Nephron progenitor cell (in vitro differentiated cells): ENCODE measurements at regions not wholly inside any gene's neighbourhood (a gene's known extent, or its start where the extent isn't known, plus 50 kb on each side); places are given as distances from the start of the nearest gene placed in this dataset.
"Not testable (repeated sequence)": the region's sequence is repeated elsewhere in the genome, so short reads cannot be mapped to it uniquely, and the experiment has no call there.

ENCODE experiments used
- DNase-seq: peaks from one replicate; pipeline ENCODE4 v3.0.0; 2021
- H3K27ac Mint-ChIP-seq: 2 replicates; pipeline ENCODE4 v1.8.0; 2021; ENCODE audit warnings: mild to moderate bottlenecking, moderate library complexity, mixed read lengths
- H3K27me3 Mint-ChIP-seq: 2 replicates; pipeline ENCODE4 v1.8.0; 2021; ENCODE audit warnings: mild to moderate bottlenecking, low read depth, mixed read lengths; ENCODE audit not compliant: poor library complexity
- H3K36me3 Mint-ChIP-seq: 2 replicates; pipeline ENCODE4 v1.8.0; 2021; ENCODE audit warnings: low read depth, mixed read lengths
- H3K4me1 Mint-ChIP-seq: 2 replicates; pipeline ENCODE4 v1.8.0; 2021; ENCODE audit warnings: mixed read lengths
- H3K4me3 Mint-ChIP-seq: 2 replicates; pipeline ENCODE4 v1.8.0; 2021; ENCODE audit warnings: mild to moderate bottlenecking, moderate library complexity, mixed read lengths
- H3K9me3 Mint-ChIP-seq: 2 replicates; pipeline ENCODE4 v1.8.0; 2021; ENCODE audit warnings: mild to moderate bottlenecking, moderate library complexity, mixed read lengths
- CTCF ChIP-seq: fragments of 200-600 bp; sonication (generic); IDR thresholded peaks from 2 replicates; pipeline ENCODE4 v1.5.0; 2021; ENCODE audit warnings: antibody characterized with exemption

- no peak for DNase-seq
- TF ChIP-seq CTCF: no peak
- H3K9me3 Mint-ChIP-seq: no peaks in the 10 kb centered on the region
- H3K36me3 Mint-ChIP-seq: no peaks in the 10 kb centered on the region
- H3K4me3 Mint-ChIP-seq: no peak overlapping the region
- H3K27me3 Mint-ChIP-seq: peaks cover 10% of the 10 kb centered on the region
- no peaks in the 10 kb centered on the region for H3K4me1 Mint-ChIP-seq
- no peak overlapping the region for H3K27ac Mint-ChIP-seq
Observed at GRCh38 chr7:122248472-122248871, 56.1 kb downstream of the FEZF1 start.

GRCh38 chr7:122238729-122239128, 65.8 kb downstream of the FEZF1 start:
- not testable (repeated sequence) for H3K4me1 Mint-ChIP-seq, H3K36me3 Mint-ChIP-seq, H3K4me3 Mint-ChIP-seq, DNase-seq, H3K9me3 Mint-ChIP-seq, H3K27me3 Mint-ChIP-seq, H3K27ac Mint-ChIP-seq

- H3K36me3 Mint-ChIP-seq, DNase-seq, H3K4me3 Mint-ChIP-seq, H3K27ac Mint-ChIP-seq, H3K9me3 Mint-ChIP-seq, H3K4me1 Mint-ChIP-seq, H3K27me3 Mint-ChIP-seq: not testable (repeated sequence)
Observed at GRCh38 chr7:122238297-122238696, 66.3 kb downstream of the FEZF1 start.

- Mint-ChIP-seq H3K36me3 (no peaks in the 10 kb centered on the region), H3K4me1 (no peaks in the 10 kb centered on the region), H3K27ac (no peak overlapping the region), H3K9me3 (no peaks in the 10 kb centered on the region), H3K4me3 (no peak overlapping the region), H3K27me3 (no peaks in the 10 kb centered on the region)
- DNase-seq: no peak
- TF ChIP-seq CTCF: no peak
Observed at GRCh38 chr7:122225874-122226273, 78.7 kb downstream of the FEZF1 start.

- H3K4me3 Mint-ChIP-seq: no peak overlapping the region
- no peak for DNase-seq
- H3K36me3 Mint-ChIP-seq: no peaks in the 10 kb centered on the region
- TF ChIP-seq CTCF: peak; percentile 72
- H3K4me1 Mint-ChIP-seq: no peaks in the 10 kb centered on the region
- no peak overlapping the region for H3K27ac Mint-ChIP-seq
- H3K9me3 Mint-ChIP-seq: no peaks in the 10 kb centered on the region
- peaks cover 2% of the 10 kb centered on the region for H3K27me3 Mint-ChIP-seq
Observed at GRCh38 chr7:122219253-122219865, 75.3 kb upstream of the AASS start.

- Mint-ChIP-seq H3K4me1 (no peaks in the 10 kb centered on the region), H3K9me3 (no peaks in the 10 kb centered on the region)
- no peak for TF ChIP-seq CTCF
Observed at GRCh38 chr7:122217125-122217524, 73.1 kb upstream of the AASS start.

GRCh38 chr7:122212754-122213153, 68.7 kb upstream of the AASS start:
- Mint-ChIP-seq H3K27me3 (no peaks in the 10 kb centered on the region), H3K9me3 (peaks cover 2% of the 10 kb centered on the region), H3K36me3 (no peaks in the 10 kb centered on the region), H3K4me1 (no peaks in the 10 kb centered on the region), H3K27ac (no peak overlapping the region), H3K4me3 (no peak overlapping the region)
- TF ChIP-seq CTCF: no peak
- no peak for DNase-seq

More at GRCh38 chr7:122217125-122217524, 73.1 kb upstream of the AASS start:
- Mint-ChIP-seq H3K36me3 (no peaks in the 10 kb centered on the region), H3K27ac (no peak overlapping the region), H3K4me3 (no peak overlapping the region), H3K27me3 (peaks cover 2% of the 10 kb centered on the region)
- no peak for DNase-seq
